GM12864 (cell line): ENCODE measurements at regions not wholly inside any gene's neighbourhood (a gene's known extent, or its start where the extent isn't known, plus 50 kb on each side); places are given as distances from the start of the nearest gene placed in this dataset.
A peak's percentile ranks its signal among the peaks of the same experiment; 100 is the strongest.
"Not testable (repeated sequence)": the region's sequence is repeated elsewhere in the genome, so short reads cannot be mapped to it uniquely, and the experiment has no call there.

Experiments
- DNase-seq: peaks from one replicate; pipeline ENCODE4 v3.0.0-alpha.2; 2011; ENCODE audit warnings: low read depth
- H3K4me3 ChIP-seq: 2 replicates; pipeline ENCODE4 v1.5.1; 2011; ENCODE audit warnings: mild to moderate bottlenecking, low read depth, low read length, control low read depth
- CTCF ChIP-seq: IDR thresholded peaks from 2 replicates; pipeline ENCODE4 v1.5.1; 2011; ENCODE audit warnings: low read depth, mild to moderate bottlenecking, moderate library complexity, low read length, control low read depth, inconsistent platforms; ENCODE audit errors: missing control alignments

- TF ChIP-seq CTCF, result no peak
- no peak for DNase-seq
- H3K4me3 ChIP-seq, result no peak overlapping the region
These were observed 98.0 kb downstream of the LMO4 start for GRCh38 chr1:87426463-87427249.

- DNase-seq, result no peak
- H3K4me3 ChIP-seq, result no peak overlapping the region
- no peak for TF ChIP-seq CTCF
These were observed 99.7 kb downstream of the LMO4 start for GRCh38 chr1:87428367-87428766.

GRCh38 chr1:87428883-87429282 lies 100.2 kb downstream of the LMO4 start:
- no peak overlapping the region for H3K4me3 ChIP-seq
- no peak for DNase-seq
- no peak for TF ChIP-seq CTCF

GRCh38 chr1:87432685-87433084 lies 104.0 kb downstream of the LMO4 start:
- no peak for TF ChIP-seq CTCF
- no peak overlapping the region for H3K4me3 ChIP-seq
- DNase-seq, result no peak

GRCh38 chr1:87433101-87433500 lies 104.4 kb downstream of the LMO4 start:
- not testable (repeated sequence) for H3K4me3 ChIP-seq, DNase-seq

GRCh38 chr1:87435484-87435883 lies 106.8 kb downstream of the LMO4 start:
- H3K4me3 ChIP-seq, result no peak overlapping the region
- DNase-seq, result peak; percentile 47
- TF ChIP-seq CTCF, result no peak

GRCh38 chr1:87436115-87436514 lies 107.4 kb downstream of the LMO4 start:
- not testable (repeated sequence) for H3K4me3 ChIP-seq, DNase-seq

GRCh38 chr1:87436534-87436933 lies 107.9 kb downstream of the LMO4 start:
- H3K4me3 ChIP-seq, result no peak overlapping the region
- no peak for TF ChIP-seq CTCF
- DNase-seq, result no peak
